ENCODE measurements at regions not wholly inside any gene's neighbourhood (a gene's known extent, or its start where the extent isn't known, plus 50 kb on each side); places are given as distances from the start of the nearest gene placed in this dataset.

- TF ChIP-seq EZH2 (IDR thresholded peaks at IDR 0.05; ENCODE audit: borderline replicate concordance, low read depth, low read length, poor library complexity, severe bottlenecking) (no peak), CTCF (conservative IDR thresholded peaks at IDR 0.05; ENCODE audit: low read depth, low read length) (no peak)
Observed at GRCh38 chr4:144267084-144267483, 126.6 kb upstream of the GYPA start.
